HepG2 (cell line): ENCODE measurements at regions not wholly inside any gene's neighbourhood (a gene's known extent, or its start where the extent isn't known, plus 50 kb on each side); places are given as distances from the start of the nearest gene placed in this dataset.

Experiments
- ATAC-seq: fragments of 200-7000 bp; cut with Tn5 transposase; 3 replicates; pipeline ENCODE4 v1.9.1; 2020; ENCODE audit warnings: mild to moderate bottlenecking, moderate library complexity
- BruUV-seq: library from RNA; stranded (reverse); fragments of 400-500 nt; replicated peaks from 2 replicates; lab custom pipeline; 2021; lab: Mats Ljungman, UMichigan
- CTCF ChIA-PET: fragments of 300-600 bp; formaldehyde crosslinking; extraction: SDS; loops from one replicate; lab custom pipeline; 2021; ENCODE audit warnings: low total read pairs, inconsistent platforms, low intra/inter-chr PET ratio; lab: Yijun Ruan, JAX
- POLR2A ChIA-PET: fragments of 350-600 bp; sonication (Branson Sonifier 250); formaldehyde crosslinking; loops from one replicate; lab custom pipeline; 2020; ENCODE audit warnings: antibody characterized with exemption, inconsistent platforms; lab: Yijun Ruan, JAX
- DNase-seq: peaks from one replicate; pipeline ENCODE4 v3.0.0-alpha.2; 2015; ENCODE audit warnings: low spot score
- FAIRE-seq: peaks from 3 replicates; lab custom pipeline; 2011; peaks lifted over from hg19 to GRCh38; lab: Jason Lieb, UNC
- H2AFZ ChIP-seq: one replicate; pipeline ENCODE4 v1.6.1; 2011; ENCODE audit warnings: low read length, inconsistent platforms
- H3K27ac ChIP-seq: fragments of 300-600 bp; 3 replicates; pipeline ENCODE4 v1.8.0; 2011; ENCODE audit warnings: mixed run types, mild to moderate bottlenecking, mixed read lengths, low read length, inconsistent platforms; ENCODE audit not compliant: insufficient read depth; ENCODE audit errors: extremely low read length
- H3K27me3 ChIP-seq, 2 experiments: fragments of 200-600 bp in 1 of 2; 2 replicates in 1 of 2; 3 replicates in 1 of 2; pipeline versions ENCODE4 v1.6.0 to v1.8.0; 2011; ENCODE audit warnings: low read length in 2 of 2, mild to moderate bottlenecking in 2 of 2, moderate library complexity in 2 of 2, inconsistent platforms in 1 of 2; ENCODE audit not compliant: insufficient read depth in 2 of 2, control insufficient read depth in 1 of 2
- H3K36me3 ChIP-seq, 2 experiments: fragments of 200-600 bp in 1 of 2; replicated peaks in 1 of 2; 2 replicates in 1 of 2; 3 replicates in 1 of 2; pipeline versions ENCODE4 v1.5.1 to v1.8.0; 2011; ENCODE audit warnings: low read length in 2 of 2, inconsistent platforms in 1 of 2; ENCODE audit not compliant: insufficient read depth in 2 of 2, control insufficient read depth in 1 of 2
- H3K4me1 ChIP-seq: 2 replicates; pipeline ENCODE4 v1.5.1; 2012; ENCODE audit warnings: low read length, inconsistent platforms; ENCODE audit not compliant: insufficient read depth
- H3K4me2 ChIP-seq: 2 replicates; pipeline ENCODE4 v1.6.0; 2011; ENCODE audit warnings: low read depth, low read length, inconsistent platforms
- H3K4me3 ChIP-seq, 3 experiments: fragments of 200-600 bp in 1 of 3; sonication (generic), shearing (Covaris generic) in 1 of 3; replicated peaks in 1 of 3; 2 replicates each; pipeline ENCODE4 v1.5.1; 2011 to 2016; ENCODE audit warnings: low read length in 3 of 3, inconsistent platforms in 2 of 3, low read depth in 2 of 3, mild to moderate bottlenecking in 2 of 3, control low read depth in 1 of 3, mixed read lengths in 1 of 3; ENCODE audit not compliant: insufficient read depth in 1 of 3
- H3K79me2 ChIP-seq: one replicate; pipeline ENCODE4 v1.6.1; 2011; ENCODE audit warnings: low read length, inconsistent platforms; ENCODE audit not compliant: insufficient read depth
- H3K9ac ChIP-seq: 2 replicates; pipeline ENCODE4 v1.6.0; 2011; ENCODE audit warnings: mild to moderate bottlenecking, low read depth, low read length, inconsistent platforms; ENCODE audit not compliant: insufficient read depth
- H3K9me3 ChIP-seq: 2 replicates; pipeline ENCODE4 v1.5.1; 2012; ENCODE audit warnings: mild to moderate bottlenecking, low read length
- H4K20me1 ChIP-seq: 2 replicates; pipeline ENCODE4 v1.6.0; 2011; ENCODE audit warnings: inconsistent platforms, mild to moderate bottlenecking, low read length, moderate library complexity; ENCODE audit not compliant: insufficient read depth
- CSRNP2 ChIP-seq: sonication (generic); formaldehyde crosslinking; conservative IDR thresholded peaks from 2 replicates; pipeline ENCODE4 v1.8.0; 2022; ENCODE audit warnings: low read depth, missing genetic modification reagents
- E2F2 ChIP-seq: sonication (generic); formaldehyde crosslinking; IDR thresholded peaks from 2 replicates; pipeline ENCODE4 v1.4.0; 2020; ENCODE audit warnings: missing genetic modification reagents, borderline replicate concordance
- EHMT2 ChIP-seq: fragments of 200-600 bp; sonication (generic); IDR thresholded peaks from 2 replicates; pipeline ENCODE4 v1.7.0; 2017; ENCODE audit warnings: antibody characterized with exemption, low read depth, low read length, borderline replicate concordance
- GABPA ChIP-seq, 2 experiments: IDR thresholded peaks; 2 replicates each; pipeline ENCODE4 v1.6.1; 2011 to 2016; ENCODE audit warnings: low read depth in 2 of 2, low read length in 1 of 2, missing biosample characterization in 1 of 2, missing genetic modification characterization in 1 of 2
- HCFC1 ChIP-seq: fragments of 150-350 bp; IDR thresholded peaks from 2 replicates; pipeline ENCODE4 v1.6.1; 2014; ENCODE audit warnings: low read depth, low read length
- KAT8 ChIP-seq: IDR thresholded peaks from 2 replicates; pipeline ENCODE4 v1.6.1; 2016; ENCODE audit warnings: missing genetic modification reagents, missing compliant biosample characterization
- LBX2 ChIP-seq: sonication (generic); formaldehyde crosslinking; IDR thresholded peaks from 2 replicates; pipeline ENCODE4 v1.5.0; 2020; ENCODE audit warnings: missing genetic modification reagents, mild to moderate bottlenecking, borderline replicate concordance
- MAFG ChIP-seq: sonication (generic); formaldehyde crosslinking; IDR thresholded peaks from 2 replicates; pipeline ENCODE4 v1.5.1; 2020; ENCODE audit warnings: mild to moderate bottlenecking, missing genetic modification reagents
- MLXIP ChIP-seq: sonication (generic); formaldehyde crosslinking; IDR thresholded peaks from 2 replicates; pipeline ENCODE4 v1.9.0; 2021; ENCODE audit warnings: missing genetic modification reagents, borderline replicate concordance
- NFE2L1 ChIP-seq: sonication (generic); formaldehyde crosslinking; IDR thresholded peaks from 2 replicates; pipeline ENCODE4 v1.4.0; 2020; ENCODE audit warnings: missing genetic modification reagents, mild to moderate bottlenecking, borderline replicate concordance
- PAF1 ChIP-seq: IDR thresholded peaks from 2 replicates; pipeline ENCODE4 v1.6.1; 2016; ENCODE audit warnings: missing genetic modification reagents, missing compliant biosample characterization
- TEAD2 ChIP-seq: sonication (generic); formaldehyde crosslinking; IDR thresholded peaks from 2 replicates; pipeline ENCODE4 v1.9.0; 2021; ENCODE audit warnings: missing genetic modification reagents
- XRCC5 ChIP-seq: fragments of 200-400 bp; formaldehyde crosslinking; optimal IDR thresholded peaks from 2 replicates; pipeline ENCODE3; 2017; ENCODE audit warnings: mild to moderate bottlenecking, low read length
- ZBTB38 ChIP-seq: sonication (generic); formaldehyde crosslinking; IDR thresholded peaks from 2 replicates; pipeline ENCODE4 v1.5.1; 2020; ENCODE audit warnings: mild to moderate bottlenecking, missing genetic modification reagents
- ZNF776 ChIP-seq: sonication (generic); formaldehyde crosslinking; IDR thresholded peaks from 2 replicates; pipeline ENCODE4 v1.4.0; 2020; ENCODE audit warnings: mild to moderate bottlenecking, missing genetic modification reagents
- ZNF784 ChIP-seq: sonication (generic); formaldehyde crosslinking; IDR thresholded peaks from 2 replicates; pipeline ENCODE4 v1.5.1; 2020; ENCODE audit warnings: missing genetic modification reagents, mild to moderate bottlenecking, borderline replicate concordance
- WGBS: methylation state at CpG from one replicate; pipeline ENCODE4 v1.1.6; 2017; ENCODE audit warnings: low lambda C conversion rate; 5-methylcytosine and 5-hydroxymethylcytosine counted together
- in situ Hi-C: cut with HindIII; loops from 2 replicates; pipeline ENCODE4 v1.10.0; 2017; ENCODE audit warnings: low pct_unique_long_range_greater_than_20kb; ENCODE audit not compliant: extremely low pct_ligation_motif_present
- intact Hi-C: fragments of 100-400 bp; cut with micrococcal nuclease; formaldehyde crosslinking; loops from one replicate; pipeline ENCODE4 v1.10.0; 2022; ENCODE audit not compliant: unreplicated experiment

GRCh38 chr1:37150986-37151385 lies 116.7 kb upstream of the GRIK3 start (continued):
- TF ChIP-seq MLXIP (CRISPR knock-in tag), result no peak
- TF ChIP-seq NFE2L1 (CRISPR knock-in tag), result no peak

GRCh38 chr1:37151789-37152188 lies 117.5 kb upstream of the GRIK3 start:
- POLR2A ChIA-PET, result no interaction called here
- intact Hi-C loops, result no loop called here
- in situ Hi-C loops, result no loop called here
- no peak for TF ChIP-seq KAT8
- TF ChIP-seq PAF1 (CRISPR knock-in tag), result no peak
- TF ChIP-seq CSRNP2 (CRISPR knock-in tag), result no peak
- no peak for TF ChIP-seq EHMT2
- TF ChIP-seq GABPA (IDR thresholded peaks at IDR 0.05; ENCODE audit: low read depth, low read length), result no peak
- TF ChIP-seq GABPA (CRISPR knock-in tag; IDR thresholded peaks at IDR 0.05; ENCODE audit: low read depth), result no peak
- no peak for TF ChIP-seq HCFC1
- TF ChIP-seq ZNF776 (CRISPR knock-in tag), result no peak
- TF ChIP-seq LBX2 (CRISPR knock-in tag), result no peak
- TF ChIP-seq TEAD2 (CRISPR knock-in tag), result no peak
- no peak for TF ChIP-seq E2F2 (CRISPR knock-in tag)
- TF ChIP-seq ZBTB38 (CRISPR knock-in tag), result no peak
- TF ChIP-seq XRCC5, result no peak
- TF ChIP-seq MAFG (CRISPR knock-in tag), result no peak
- TF ChIP-seq ZNF784 (CRISPR knock-in tag), result no peak

More at GRCh38 chr1:37151789-37152188, 117.5 kb upstream of the GRIK3 start:
- no peak overlapping the region for H3K27ac ChIP-seq
- H4K20me1 ChIP-seq, result no peaks in the 10 kb centered on the region
- WGBS, result 0% methylated on average over 3 of the region's 3 CpGs
- H3K79me2 ChIP-seq, result no peaks in the 10 kb centered on the region
- DNase-seq, result no peak
- no peak overlapping the region for H2AFZ ChIP-seq
- no peaks in the 10 kb centered on the region for H3K4me1 ChIP-seq
- peaks cover 0 to 1% of the 10 kb centered on the region in 2 experiments; a peak in 2 of 5 replicates for H3K27me3 ChIP-seq
- no peaks in the 10 kb centered on the region for H3K9me3 ChIP-seq
- H3K4me3 ChIP-seq, result no peak overlapping the region
- ATAC-seq, result no peak
- CTCF ChIA-PET, result no interaction called here
- no peak overlapping the region for H3K9ac ChIP-seq
- no peak for FAIRE-seq
- H3K4me2 ChIP-seq, result no peak overlapping the region
- BruUV-seq, result no TSS peak
- H3K36me3 ChIP-seq, result no peaks in the 10 kb centered on the region
